ENCODE measurements at regions not wholly inside any gene's neighbourhood (a gene's known extent, or its start where the extent isn't known, plus 50 kb on each side); places are given as distances from the start of the nearest gene placed in this dataset.

DNA sequence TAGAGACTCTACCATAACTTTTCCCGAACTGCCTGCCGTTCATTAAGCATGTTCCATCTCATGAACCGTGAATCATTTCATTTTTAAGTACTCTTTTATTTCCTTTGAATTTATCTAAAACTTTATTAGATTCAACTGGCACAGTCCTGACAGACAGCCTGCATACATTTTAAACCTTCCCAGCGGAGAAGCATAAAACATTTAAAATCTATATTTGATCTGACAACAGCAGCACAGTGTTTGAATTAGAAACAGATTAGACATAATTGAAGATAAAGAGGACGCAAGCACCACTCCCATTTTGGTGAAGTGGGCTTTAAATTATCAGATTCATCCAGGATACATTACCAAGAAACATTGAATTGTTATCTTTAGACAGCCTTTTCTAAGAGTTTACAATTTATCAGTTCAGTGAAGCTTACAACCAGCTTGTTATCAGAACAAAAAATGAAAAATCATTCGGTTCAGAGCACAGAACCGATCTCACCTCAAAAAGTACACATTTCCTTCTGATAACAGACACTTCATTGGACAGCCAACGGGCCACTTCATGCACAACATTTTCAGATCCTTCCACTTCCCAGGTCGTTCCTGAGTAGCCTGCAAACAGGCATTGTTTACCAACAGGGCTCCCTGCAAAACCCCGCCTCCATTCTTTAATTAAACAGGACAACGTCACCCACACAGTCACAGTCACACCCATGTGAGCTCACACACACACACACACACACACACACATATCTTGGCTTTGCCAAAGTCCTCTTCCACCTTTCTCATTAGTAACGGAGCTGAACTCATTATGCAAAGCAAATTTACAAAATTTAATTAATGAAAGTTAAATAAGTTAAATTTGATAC lies 171.2 kb downstream of the SP3 start:
- TF ChIP-seq, protein P1, sequence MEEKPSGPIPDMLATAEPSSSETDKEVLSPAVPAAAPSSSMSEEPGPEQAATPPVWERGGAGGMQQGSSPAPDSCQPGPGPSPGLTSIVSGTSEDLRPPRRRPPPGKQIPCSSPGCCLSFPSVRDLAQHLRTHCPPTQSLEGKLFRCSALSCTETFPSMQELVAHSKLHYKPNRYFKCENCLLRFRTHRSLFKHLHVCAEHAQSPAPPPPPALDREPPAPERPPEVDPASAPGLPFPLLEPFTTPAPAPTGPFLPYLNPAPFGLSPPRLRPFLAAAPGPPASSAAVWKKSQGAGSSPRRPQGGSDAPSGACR (CRISPR knock-in tag; IDR thresholded peaks at IDR 0.05), result no peak
- TF ChIP-seq POLR2A (IDR thresholded peaks at IDR 0.05; ENCODE audit: insufficient read depth in 1 of 2, low read depth in 2 of 2, low read length in 2 of 2), result no peak
- TF ChIP-seq SIN3B (IDR thresholded peaks at IDR 0.05; ENCODE audit: low read length), result no peak
- no peak for TF ChIP-seq TAF1 (CRISPR knock-in tag; IDR thresholded peaks at IDR 0.05)
- no peak for TF ChIP-seq ZNF205 (CRISPR knock-in tag; IDR thresholded peaks at IDR 0.05)
- TF ChIP-seq MAFG (CRISPR knock-in tag; IDR thresholded peaks at IDR 0.05), result no peak
- TF ChIP-seq, protein P2, sequence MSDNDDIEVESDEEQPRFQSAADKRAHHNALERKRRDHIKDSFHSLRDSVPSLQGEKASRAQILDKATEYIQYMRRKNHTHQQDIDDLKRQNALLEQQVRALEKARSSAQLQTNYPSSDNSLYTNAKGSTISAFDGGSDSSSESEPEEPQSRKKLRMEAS (IDR thresholded peaks at IDR 0.05), result no peak
- no peak for TF ChIP-seq RBFOX2 (IDR thresholded peaks at IDR 0.05; ENCODE audit: low read depth, low read length)
- TF ChIP-seq NFE2L2 (IDR thresholded peaks at IDR 0.05; ENCODE audit: low read length), result no peak
- no peak for TF ChIP-seq HDAC6 (IDR thresholded peaks at IDR 0.05; ENCODE audit: low read depth, low read length)

Data from HepG2 (cell line).